ENCODE measurements at regions not wholly inside any gene's neighbourhood (a gene's known extent, or its start where the extent isn't known, plus 50 kb on each side); places are given as distances from the start of the nearest gene placed in this dataset.

DNA sequence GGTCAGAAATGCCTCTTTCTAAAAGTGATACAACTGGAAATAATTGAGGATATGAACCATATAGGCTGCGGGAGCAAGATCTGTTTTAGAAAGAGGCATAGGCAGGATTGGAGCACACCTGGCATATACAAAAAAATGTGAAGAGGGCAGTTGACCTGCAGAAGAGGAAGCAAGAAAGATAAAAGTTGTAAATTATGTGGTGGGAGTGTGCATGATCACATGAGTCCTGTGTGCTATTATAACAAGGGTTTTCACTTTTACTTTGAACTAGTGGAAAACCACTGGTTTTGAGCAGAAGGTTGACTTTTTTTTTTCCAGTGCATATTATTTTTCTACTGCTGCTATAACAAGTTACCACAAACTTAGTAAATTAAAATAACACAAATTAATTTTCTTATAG is 489.3 kb downstream of the ANXA1 start:
- TF ChIP-seq, protein P1, sequence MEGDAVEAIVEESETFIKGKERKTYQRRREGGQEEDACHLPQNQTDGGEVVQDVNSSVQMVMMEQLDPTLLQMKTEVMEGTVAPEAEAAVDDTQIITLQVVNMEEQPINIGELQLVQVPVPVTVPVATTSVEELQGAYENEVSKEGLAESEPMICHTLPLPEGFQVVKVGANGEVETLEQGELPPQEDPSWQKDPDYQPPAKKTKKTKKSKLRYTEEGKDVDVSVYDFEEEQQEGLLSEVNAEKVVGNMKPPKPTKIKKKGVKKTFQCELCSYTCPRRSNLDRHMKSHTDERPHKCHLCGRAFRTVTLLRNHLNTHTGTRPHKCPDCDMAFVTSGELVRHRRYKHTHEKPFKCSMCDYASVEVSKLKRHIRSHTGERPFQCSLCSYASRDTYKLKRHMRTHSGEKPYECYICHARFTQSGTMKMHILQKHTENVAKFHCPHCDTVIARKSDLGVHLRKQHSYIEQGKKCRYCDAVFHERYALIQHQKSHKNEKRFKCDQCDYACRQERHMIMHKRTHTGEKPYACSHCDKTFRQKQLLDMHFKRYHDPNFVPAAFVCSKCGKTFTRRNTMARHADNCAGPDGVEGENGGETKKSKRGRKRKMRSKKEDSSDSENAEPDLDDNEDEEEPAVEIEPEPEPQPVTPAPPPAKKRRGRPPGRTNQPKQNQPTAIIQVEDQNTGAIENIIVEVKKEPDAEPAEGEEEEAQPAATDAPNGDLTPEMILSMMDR (IDR thresholded peaks at IDR 0.05; ENCODE audit: insufficient read depth, low read depth, low read length, missing control alignments), result no peak
- DNase-seq (ENCODE audit: low read depth), result no peak
- no peak overlapping the region for H3K4me3 ChIP-seq (ENCODE audit: low read depth, low read length)

DNA sequence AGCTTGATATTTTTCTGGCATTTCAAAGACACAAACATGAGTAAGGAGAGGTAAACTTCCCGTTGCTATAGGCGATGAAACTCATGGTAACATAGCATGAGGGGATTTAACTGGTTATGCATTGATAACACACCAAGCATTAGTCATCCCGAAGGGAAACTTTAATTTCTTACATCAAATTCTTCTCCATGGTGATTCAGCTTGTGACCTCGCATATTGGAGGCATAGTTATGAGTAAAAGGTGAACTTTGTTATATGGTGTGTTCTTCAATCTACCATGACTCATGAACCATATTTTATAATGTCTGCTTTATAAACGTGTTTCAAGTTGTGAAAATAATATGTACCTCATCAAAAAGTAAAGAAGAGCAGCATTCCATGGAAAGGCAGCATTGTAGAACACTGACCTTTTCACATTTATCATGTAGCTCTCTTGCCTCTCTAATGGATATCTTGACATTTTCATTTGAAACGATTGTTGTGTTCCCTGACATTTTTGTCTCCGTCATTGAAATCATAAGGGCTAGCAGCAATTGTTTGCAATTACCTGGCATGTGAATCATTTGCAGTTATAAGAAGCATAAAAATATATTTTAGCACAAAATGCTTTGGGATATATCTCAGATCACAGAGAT is 491.8 kb downstream of the ANXA1 start:
- DNase-seq (ENCODE audit: low read depth), result no peak

DNA sequence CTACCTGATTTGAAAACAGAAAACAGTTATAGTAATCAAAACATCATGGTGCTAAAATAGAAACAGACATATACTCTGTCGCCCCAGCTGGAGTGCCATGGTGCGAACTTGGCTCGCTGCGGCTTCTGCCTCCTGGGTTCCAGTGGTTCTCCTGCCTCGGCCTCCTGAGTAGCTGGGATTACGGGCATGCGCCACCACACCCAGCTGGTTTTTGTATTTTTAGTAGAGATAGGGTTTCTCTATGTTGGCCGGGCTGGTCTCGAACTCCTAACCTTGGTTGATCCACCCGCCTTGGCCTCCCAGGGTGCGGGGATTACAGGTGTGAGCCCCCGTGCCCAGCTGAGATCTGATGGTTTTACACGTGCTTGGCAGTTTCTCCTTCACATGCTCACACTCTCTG is 495.9 kb downstream of the ANXA1 start:
- TF ChIP-seq, protein P1 (IDR thresholded peaks at IDR 0.05; ENCODE audit: insufficient read depth, low read depth, low read length, missing control alignments), result no peak
- no peak overlapping the region for H3K4me3 ChIP-seq (ENCODE audit: low read depth, low read length)
- DNase-seq (ENCODE audit: low read depth), result no peak

More for the DNA sequence above, 491.8 kb downstream of the ANXA1 start:
- TF ChIP-seq, protein P1 (IDR thresholded peaks at IDR 0.05; ENCODE audit: insufficient read depth, low read depth, low read length, missing control alignments), result no peak
- no peak overlapping the region for H3K4me3 ChIP-seq (ENCODE audit: low read depth, low read length)

DNA sequence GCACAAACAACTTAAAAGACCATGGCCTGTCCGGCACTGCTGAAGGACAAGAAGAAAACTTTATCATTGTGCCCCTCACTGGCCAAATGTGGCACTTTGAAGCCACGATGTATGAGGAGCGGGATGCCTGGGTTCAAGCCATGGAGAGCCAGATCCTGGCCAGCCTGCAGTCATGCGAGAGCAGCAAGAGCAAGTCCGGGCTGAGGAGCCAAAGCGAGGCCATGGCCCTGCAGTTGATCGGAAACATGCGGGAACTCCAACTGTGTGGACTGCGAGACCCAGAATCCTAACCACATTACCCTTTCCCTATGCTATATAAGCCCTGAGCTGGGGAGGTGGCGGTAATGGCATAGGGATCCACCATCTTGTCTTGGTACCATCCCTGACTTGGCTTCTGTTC is 497.9 kb downstream of the ANXA1 start:
- TF ChIP-seq, protein P1 (IDR thresholded peaks at IDR 0.05; ENCODE audit: insufficient read depth, low read depth, low read length, missing control alignments), result no peak
- no peak overlapping the region for H3K4me3 ChIP-seq (ENCODE audit: low read depth, low read length)
- DNase-seq (ENCODE audit: low read depth), result no peak

DNA sequence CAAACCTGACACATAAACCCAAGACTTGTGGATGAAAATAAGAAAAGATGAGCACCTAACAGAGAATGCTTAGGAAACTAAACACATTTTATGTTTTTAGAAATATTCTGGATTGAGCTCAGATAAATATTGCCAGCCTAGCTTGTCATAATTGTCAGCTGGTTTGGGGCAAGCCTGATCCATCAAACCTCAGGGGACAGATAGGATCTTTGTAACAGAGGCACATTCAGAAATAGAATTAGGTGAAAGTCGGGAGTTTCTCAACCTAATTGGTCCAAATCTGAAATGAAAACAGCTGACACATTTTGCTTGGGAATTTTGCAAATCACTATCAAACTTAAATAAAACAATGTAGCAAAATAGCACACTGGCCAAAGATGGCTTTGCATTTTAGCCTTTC is 503.7 kb downstream of the ANXA1 start:
- H3K4me3 ChIP-seq (ENCODE audit: low read depth, low read length), result no peak overlapping the region
- no peak for DNase-seq (ENCODE audit: low read depth)
- TF ChIP-seq, protein P1 (IDR thresholded peaks at IDR 0.05; ENCODE audit: insufficient read depth, low read depth, low read length, missing control alignments), result no peak

DNA sequence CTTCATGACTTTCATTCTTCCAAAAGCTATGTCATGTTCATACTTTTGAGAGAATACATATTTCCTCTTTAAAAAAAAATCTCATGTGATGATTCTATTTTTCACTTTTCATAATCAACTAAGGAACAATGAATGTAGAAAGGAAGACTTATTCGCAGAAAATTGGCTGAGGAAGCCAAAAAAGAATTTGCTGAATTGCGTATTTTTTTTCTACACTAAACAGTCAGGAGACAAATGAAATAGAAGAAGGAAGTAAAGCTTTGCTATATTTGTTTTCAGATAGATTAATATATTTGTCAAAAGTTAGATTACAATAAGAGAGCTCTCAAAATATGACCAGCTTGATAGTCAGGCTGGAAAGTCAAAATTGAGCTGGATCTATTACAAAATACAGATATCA is 504.2 kb downstream of the ANXA1 start:
- TF ChIP-seq, protein P1 (IDR thresholded peaks at IDR 0.05; ENCODE audit: insufficient read depth, low read depth, low read length, missing control alignments), result no peak
- H3K4me3 ChIP-seq (ENCODE audit: low read depth, low read length), result no peak overlapping the region
- DNase-seq (ENCODE audit: low read depth), result no peak

DNA sequence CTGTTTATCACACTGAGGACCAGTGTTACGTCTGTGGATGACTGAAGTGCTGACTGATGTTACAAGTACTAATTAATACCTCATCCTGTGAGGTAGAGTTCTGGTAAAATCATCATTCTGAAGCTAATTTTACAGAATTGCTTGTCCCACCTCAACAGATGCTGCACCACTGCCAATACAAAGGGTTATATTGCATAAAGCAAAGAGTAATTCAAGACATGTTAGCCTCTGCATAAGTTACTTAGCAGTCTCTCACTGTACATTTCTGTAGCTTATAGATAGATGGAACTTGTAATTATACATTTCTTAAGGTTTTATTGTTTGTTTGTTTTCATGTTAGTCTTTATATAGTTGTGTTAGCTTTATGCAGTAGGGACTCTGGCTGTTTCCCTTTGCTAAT is 513.6 kb downstream of the ANXA1 start:
- TF ChIP-seq, protein P1 (IDR thresholded peaks at IDR 0.05; ENCODE audit: insufficient read depth, low read depth, low read length, missing control alignments), result no peak
- DNase-seq (ENCODE audit: low read depth), result no peak
- H3K4me3 ChIP-seq (ENCODE audit: low read depth, low read length), result no peak overlapping the region
